Stimulated activated CD4-positive, alpha-beta T cell treated with anti-CD3 and anti-CD28 coated beads, TNF-alpha, amount 100 ng/mL, for 1 hour (primary cell): ENCODE measurements at regions not wholly inside any gene's neighbourhood (a gene's known extent, or its start where the extent isn't known, plus 50 kb on each side); places are given as distances from the start of the nearest gene placed in this dataset.

Source experiments
- DNase-seq, 3 donors: peaks; one replicate each; pipeline ENCODE4 v3.0.0-alpha.2; 2020; ENCODE audit warnings: low read depth in 3 of 3, low spot score in 1 of 3

- no peak for DNase-seq
Measured at GRCh38 chr10:84770824-84771223, 442.4 kb downstream of the CCSER2 start.

- DNase-seq = no peak
Measured at GRCh38 chr10:84783386-84783785, 455.0 kb downstream of the CCSER2 start.

GRCh38 chr10:84783909-84784308 is 455.5 kb downstream of the CCSER2 start:
- DNase-seq = no peak

GRCh38 chr10:84784749-84785148 is 456.4 kb downstream of the CCSER2 start:
- DNase-seq = no peak

GRCh38 chr10:84789026-84789425 is 460.6 kb downstream of the CCSER2 start:
- no peak for DNase-seq

GRCh38 chr10:84798312-84798711 is 469.9 kb downstream of the CCSER2 start:
- no peak for DNase-seq

GRCh38 chr10:84801156-84801555 is 472.8 kb downstream of the CCSER2 start:
- no peak for DNase-seq

GRCh38 chr10:84801916-84802315 is 473.5 kb downstream of the CCSER2 start:
- DNase-seq = no peak

GRCh38 chr10:84805149-84805548 is 476.8 kb downstream of the CCSER2 start:
- no peak for DNase-seq

GRCh38 chr10:84811113-84811512 is 482.7 kb downstream of the CCSER2 start:
- no peak for DNase-seq

- no peak for DNase-seq
Measured at GRCh38 chr10:84818961-84819360, 490.6 kb downstream of the CCSER2 start.

GRCh38 chr10:84820120-84820519 is 491.7 kb downstream of the CCSER2 start:
- no peak for DNase-seq

- DNase-seq = no peak
Measured at GRCh38 chr10:84820596-84820995, 492.2 kb downstream of the CCSER2 start.

GRCh38 chr10:84822931-84823630 is 494.7 kb downstream of the CCSER2 start:
- DNase-seq = no peak

- DNase-seq = no peak
Measured at GRCh38 chr10:84824525-84824924, 496.1 kb downstream of the CCSER2 start.

GRCh38 chr10:84825330-84825729 is 496.9 kb downstream of the CCSER2 start:
- no peak for DNase-seq

- no peak for DNase-seq
Measured at GRCh38 chr10:84826704-84827103, 498.3 kb downstream of the CCSER2 start.

- DNase-seq = no peak
Measured at GRCh38 chr10:84829131-84829530, 500.7 kb downstream of the CCSER2 start.

- DNase-seq = no peak
Measured at GRCh38 chr10:84837041-84837812, 508.8 kb downstream of the CCSER2 start.

GRCh38 chr10:84837877-84838276 is 509.5 kb downstream of the CCSER2 start:
- no peak for DNase-seq

- DNase-seq = no peak
Measured at GRCh38 chr10:84838851-84839250, 510.5 kb downstream of the CCSER2 start.

- DNase-seq = no peak
Measured at GRCh38 chr10:84842593-84842992, 514.2 kb downstream of the CCSER2 start.

- no peak for DNase-seq
Measured at GRCh38 chr10:84844461-84844860, 516.1 kb downstream of the CCSER2 start.
